ENCODE measurements at regions not wholly inside any gene's neighbourhood (a gene's known extent, or its start where the extent isn't known, plus 50 kb on each side); places are given as distances from the start of the nearest gene placed in this dataset.

DNA sequence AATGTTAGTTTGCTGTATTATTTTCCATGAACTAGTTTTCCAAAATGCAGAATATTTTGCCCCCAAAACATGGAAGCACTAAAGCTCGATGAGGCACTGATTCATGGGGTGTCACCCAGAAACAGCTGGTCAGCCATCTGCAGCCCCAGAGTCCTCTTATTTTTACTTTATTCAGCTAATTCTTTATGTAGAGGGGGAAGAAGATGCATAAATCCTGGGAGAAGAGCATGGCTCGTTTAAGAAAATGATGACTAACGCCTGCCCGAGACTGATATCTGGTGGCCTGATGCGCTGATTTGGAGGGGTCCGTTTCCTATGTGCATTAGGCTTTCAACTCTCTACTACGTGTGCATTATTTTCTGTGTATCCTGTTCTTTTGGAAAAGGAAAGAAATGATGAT lies 390.3 kb upstream of the MEF2C start:
- Histone ChIP-seq H3K9ac (ENCODE audit: low read length in 3 of 3) (no peak overlapping the region), H3K4me3 (ENCODE audit: low read length in 3 of 3) (no peak overlapping the region), H3K36me3 (ENCODE audit: control insufficient read depth in 2 of 3, insufficient read depth in 3 of 3, low read length in 3 of 3) (no peaks in the 10 kb centered on the region), H3K4me1 (ENCODE audit: control insufficient read depth in 2 of 3, insufficient read depth in 2 of 3, low read depth in 1 of 3, low read length in 3 of 3) (no peaks in the 10 kb centered on the region), H3K27me3 (ENCODE audit: control insufficient read depth, insufficient read depth, low read length) (no peaks in the 10 kb centered on the region), H3K27ac (ENCODE audit: low read depth in 2 of 2, low read length in 2 of 2) (no peak overlapping the region), H3K9me3 (ENCODE audit: control insufficient read depth in 2 of 3, insufficient read depth in 1 of 3, low read length in 3 of 3) (no peaks in the 10 kb centered on the region)
- DNase-seq (no peak), FAIRE-seq (no peak)
- TF ChIP-seq, protein P1, sequence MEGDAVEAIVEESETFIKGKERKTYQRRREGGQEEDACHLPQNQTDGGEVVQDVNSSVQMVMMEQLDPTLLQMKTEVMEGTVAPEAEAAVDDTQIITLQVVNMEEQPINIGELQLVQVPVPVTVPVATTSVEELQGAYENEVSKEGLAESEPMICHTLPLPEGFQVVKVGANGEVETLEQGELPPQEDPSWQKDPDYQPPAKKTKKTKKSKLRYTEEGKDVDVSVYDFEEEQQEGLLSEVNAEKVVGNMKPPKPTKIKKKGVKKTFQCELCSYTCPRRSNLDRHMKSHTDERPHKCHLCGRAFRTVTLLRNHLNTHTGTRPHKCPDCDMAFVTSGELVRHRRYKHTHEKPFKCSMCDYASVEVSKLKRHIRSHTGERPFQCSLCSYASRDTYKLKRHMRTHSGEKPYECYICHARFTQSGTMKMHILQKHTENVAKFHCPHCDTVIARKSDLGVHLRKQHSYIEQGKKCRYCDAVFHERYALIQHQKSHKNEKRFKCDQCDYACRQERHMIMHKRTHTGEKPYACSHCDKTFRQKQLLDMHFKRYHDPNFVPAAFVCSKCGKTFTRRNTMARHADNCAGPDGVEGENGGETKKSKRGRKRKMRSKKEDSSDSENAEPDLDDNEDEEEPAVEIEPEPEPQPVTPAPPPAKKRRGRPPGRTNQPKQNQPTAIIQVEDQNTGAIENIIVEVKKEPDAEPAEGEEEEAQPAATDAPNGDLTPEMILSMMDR (IDR thresholded peaks at IDR 0.05; ENCODE audit: borderline replicate concordance, extremely low read depth, insufficient read depth), result no peak
- intact Hi-C loops (cut with DNase I), result no loop called here

DNA sequence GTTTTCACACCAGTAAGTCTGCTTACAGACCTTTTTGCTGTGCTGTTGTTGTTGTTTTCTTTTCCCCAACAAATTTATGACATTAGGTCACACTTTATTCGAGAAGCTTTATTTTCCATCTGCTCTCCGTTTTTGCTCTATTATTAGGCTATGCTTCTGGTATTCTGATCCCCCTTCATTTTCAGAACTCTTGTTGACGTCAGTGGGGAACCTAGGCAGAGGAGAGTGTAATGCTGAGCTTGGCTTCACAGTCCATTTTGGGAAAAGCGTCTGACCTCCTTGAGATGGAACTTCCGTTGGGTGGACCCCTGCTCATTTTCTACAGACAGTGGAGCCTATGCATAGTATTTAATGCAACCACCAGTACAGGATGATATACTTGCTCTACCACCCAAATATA lies 387.9 kb upstream of the MEF2C start:
- no peaks in the 10 kb centered on the region for H3K36me3 ChIP-seq (ENCODE audit: control insufficient read depth in 2 of 3, insufficient read depth in 3 of 3, low read length in 3 of 3)
- H3K9me3 ChIP-seq (ENCODE audit: control insufficient read depth in 2 of 3, insufficient read depth in 1 of 3, low read length in 3 of 3), result no peaks in the 10 kb centered on the region
- intact Hi-C loops (cut with DNase I), result no loop called here
- no peaks in the 10 kb centered on the region for H3K4me1 ChIP-seq (ENCODE audit: control insufficient read depth in 2 of 3, insufficient read depth in 2 of 3, low read depth in 1 of 3, low read length in 3 of 3)
- no peak overlapping the region for H3K4me3 ChIP-seq (ENCODE audit: low read length in 3 of 3)
- no peaks in the 10 kb centered on the region for H3K27me3 ChIP-seq (ENCODE audit: control insufficient read depth, insufficient read depth, low read length)
- FAIRE-seq (no peak), DNase-seq (no peak)
- H3K9ac ChIP-seq (ENCODE audit: low read length in 3 of 3), result no peak overlapping the region
- TF ChIP-seq, protein P1 (IDR thresholded peaks at IDR 0.05; ENCODE audit: borderline replicate concordance, extremely low read depth, insufficient read depth), result no peak
- no peak overlapping the region for H3K27ac ChIP-seq (ENCODE audit: low read depth in 2 of 2, low read length in 2 of 2)

DNA sequence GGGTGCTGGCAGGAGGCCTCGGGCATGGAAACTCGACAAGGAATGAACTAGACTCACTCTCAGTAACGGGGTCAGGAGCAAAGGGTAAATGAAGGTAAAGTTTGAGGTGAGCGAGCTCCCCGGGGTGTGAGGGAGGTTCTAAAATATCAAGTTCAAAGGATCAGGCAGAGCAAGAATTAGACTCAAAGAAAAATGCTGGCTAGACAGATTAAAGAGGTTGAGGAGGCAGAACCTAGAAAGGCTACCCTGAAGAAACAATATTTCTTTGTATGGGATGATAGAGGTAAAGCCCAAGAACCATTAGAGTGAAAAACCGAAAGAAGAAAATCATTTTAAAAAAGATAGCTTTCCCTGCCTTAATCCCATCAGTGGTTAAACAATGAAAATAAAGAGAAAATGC lies 386.7 kb upstream of the MEF2C start:
- no peak overlapping the region for H3K27ac ChIP-seq (ENCODE audit: low read depth in 2 of 2, low read length in 2 of 2)
- H3K27me3 ChIP-seq (ENCODE audit: control insufficient read depth, insufficient read depth, low read length), result no peaks in the 10 kb centered on the region
- H3K4me1 ChIP-seq (ENCODE audit: control insufficient read depth in 2 of 3, insufficient read depth in 2 of 3, low read depth in 1 of 3, low read length in 3 of 3), result no peaks in the 10 kb centered on the region
- no peaks in the 10 kb centered on the region for H3K36me3 ChIP-seq (ENCODE audit: control insufficient read depth in 2 of 3, insufficient read depth in 3 of 3, low read length in 3 of 3)
- H3K9me3 ChIP-seq (ENCODE audit: control insufficient read depth in 2 of 3, insufficient read depth in 1 of 3, low read length in 3 of 3), result no peaks in the 10 kb centered on the region
- FAIRE-seq (no peak), DNase-seq (no peak)
- intact Hi-C loops (cut with DNase I), result no loop called here
- no peak overlapping the region for H3K9ac ChIP-seq (ENCODE audit: low read length in 3 of 3)
- H3K4me3 ChIP-seq (ENCODE audit: low read length in 3 of 3), result no peak overlapping the region
- TF ChIP-seq, protein P1 (IDR thresholded peaks at IDR 0.05; ENCODE audit: borderline replicate concordance, extremely low read depth, insufficient read depth), result no peak

DNA sequence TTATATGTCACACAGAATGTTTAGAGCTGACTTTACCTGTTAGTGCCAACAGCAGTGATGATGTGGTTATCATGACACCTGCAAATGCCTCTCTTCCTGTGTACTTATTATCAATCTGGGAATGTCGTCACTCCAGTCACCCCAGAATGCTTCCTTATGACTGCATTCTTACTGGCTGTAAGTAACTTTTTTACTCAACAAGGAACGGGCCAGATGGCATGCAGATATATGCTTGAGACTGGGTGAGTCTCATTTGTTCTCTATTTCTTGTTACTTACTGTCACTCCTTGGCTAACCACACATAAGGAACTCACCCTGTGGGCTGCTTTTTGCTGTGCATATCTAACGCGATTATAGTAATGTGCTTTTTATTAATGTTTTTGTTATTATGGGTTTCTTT lies 385.5 kb upstream of the MEF2C start:
- H3K36me3 ChIP-seq (ENCODE audit: control insufficient read depth in 2 of 3, insufficient read depth in 3 of 3, low read length in 3 of 3), result no peaks in the 10 kb centered on the region
- DNase-seq (no peak), FAIRE-seq (no peak)
- no peaks in the 10 kb centered on the region for H3K9me3 ChIP-seq (ENCODE audit: control insufficient read depth in 2 of 3, insufficient read depth in 1 of 3, low read length in 3 of 3)
- intact Hi-C loops (cut with DNase I), result no loop called here
- no peaks in the 10 kb centered on the region for H3K27me3 ChIP-seq (ENCODE audit: control insufficient read depth, insufficient read depth, low read length)
- TF ChIP-seq, protein P1 (IDR thresholded peaks at IDR 0.05; ENCODE audit: borderline replicate concordance, extremely low read depth, insufficient read depth), result no peak
- H3K4me1 ChIP-seq (ENCODE audit: control insufficient read depth in 2 of 3, insufficient read depth in 2 of 3, low read depth in 1 of 3, low read length in 3 of 3), result no peaks in the 10 kb centered on the region
- no peak overlapping the region for H3K9ac ChIP-seq (ENCODE audit: low read length in 3 of 3)
- H3K4me3 ChIP-seq (ENCODE audit: low read length in 3 of 3), result no peak overlapping the region
- H3K27ac ChIP-seq (ENCODE audit: low read depth in 2 of 2, low read length in 2 of 2), result no peak overlapping the region
